WTC11 (cell line): ENCODE measurements at regions not wholly inside any gene's neighbourhood (a gene's known extent, or its start where the extent isn't known, plus 50 kb on each side); places are given as distances from the start of the nearest gene placed in this dataset.

ENCODE experiments used
- ATAC-seq: fragments of 200-7000 bp; cut with Tn5 transposase; 2 replicates; pipeline ENCODE4 v1.10.0; 2021; ENCODE audit warnings: mild to moderate bottlenecking, moderate library complexity
- CTCF ChIA-PET: fragments of 300-600 bp; sonication (Branson Sonifier 250); formaldehyde crosslinking; loops from one replicate; lab custom pipeline; 2021; ENCODE audit warnings: antibody characterized with exemption; lab: Charles Lee
- POLR2A ChIA-PET: fragments of 350-600 bp; sonication (Branson Sonifier 250); formaldehyde crosslinking; loops from one replicate; lab custom pipeline; 2021; ENCODE audit warnings: antibody characterized with exemption; lab: Charles Lee
- DNase-seq: peaks from one replicate; pipeline ENCODE4 v3.0.0; 2021; ENCODE audit warnings: low spot score
- H3K27ac Mint-ChIP-seq: 2 replicates; pipeline ENCODE4 v1.8.0; 2021; ENCODE audit warnings: mixed read lengths
- H3K27me3 Mint-ChIP-seq: 2 replicates; pipeline ENCODE4 v1.8.0; 2021; ENCODE audit warnings: low read depth, mild to moderate bottlenecking, moderate library complexity, mixed read lengths
- H3K36me3 Mint-ChIP-seq: 2 replicates; pipeline ENCODE4 v1.8.0; 2021; ENCODE audit warnings: mixed read lengths
- H3K4me1 Mint-ChIP-seq: 2 replicates; pipeline ENCODE4 v1.8.0; 2022; ENCODE audit warnings: mixed read lengths
- H3K4me3 Mint-ChIP-seq: 2 replicates; pipeline ENCODE4 v1.8.0; 2021; ENCODE audit warnings: mild to moderate bottlenecking, moderate library complexity, mixed read lengths
- H3K9me3 Mint-ChIP-seq: 2 replicates; pipeline ENCODE4 v1.8.0; 2021; ENCODE audit warnings: mixed read lengths
- ATF1 ChIP-seq: sonication (generic); formaldehyde crosslinking; IDR thresholded peaks from 2 replicates; pipeline ENCODE4 v1.8.1; 2023; ENCODE audit warnings: mild to moderate bottlenecking, moderate library complexity, missing genetic modification reagents
- CREB1 ChIP-seq: sonication (generic); formaldehyde crosslinking; IDR thresholded peaks from 2 replicates; pipeline ENCODE4 v1.8.0; 2023; ENCODE audit warnings: mild to moderate bottlenecking, missing genetic modification reagents
- CREM ChIP-seq: sonication (generic); formaldehyde crosslinking; IDR thresholded peaks from 2 replicates; pipeline ENCODE4 v1.8.1; 2022; ENCODE audit warnings: mild to moderate bottlenecking, missing genetic modification reagents, moderate library complexity
- FOXP1 ChIP-seq: sonication (generic); formaldehyde crosslinking; IDR thresholded peaks from 2 replicates; pipeline ENCODE4 v1.8.0; 2022; ENCODE audit warnings: missing genetic modification reagents, mild to moderate bottlenecking, moderate library complexity, borderline replicate concordance
- IRF2 ChIP-seq: sonication (generic); formaldehyde crosslinking; IDR thresholded peaks from 2 replicates; pipeline ENCODE4 v1.8.0; 2022; ENCODE audit warnings: low read depth, missing genetic modification reagents, borderline replicate concordance
- MYBL2 ChIP-seq: sonication (generic); formaldehyde crosslinking; IDR thresholded peaks from 2 replicates; pipeline ENCODE4 v1.8.1; 2023; ENCODE audit warnings: mild to moderate bottlenecking, moderate library complexity, missing genetic modification reagents
- NFATC4 ChIP-seq: fragments of 250-450 bp; sonication (Bioruptor Pico); IDR thresholded peaks from 2 replicates; pipeline ENCODE4 v1.9.0; 2021; ENCODE audit warnings: mild to moderate bottlenecking
- NFE2L1 ChIP-seq: sonication (generic); formaldehyde crosslinking; IDR thresholded peaks from 2 replicates; pipeline ENCODE4 v1.8.1; 2023; ENCODE audit warnings: missing genetic modification reagents
- NFYB ChIP-seq: sonication (generic); formaldehyde crosslinking; conservative IDR thresholded peaks from 2 replicates; pipeline ENCODE4 v1.8.0; 2022; ENCODE audit warnings: low read depth, missing genetic modification reagents
- NR1H2 ChIP-seq: sonication (generic); formaldehyde crosslinking; IDR thresholded peaks from 2 replicates; pipeline ENCODE4 v1.9.0; 2021; ENCODE audit warnings: mild to moderate bottlenecking, moderate library complexity, missing genetic modification reagents
- OVOL2 ChIP-seq: fragments of 250-450 bp; sonication (Bioruptor Pico); IDR thresholded peaks from 2 replicates; pipeline ENCODE4 v1.9.0; 2021; ENCODE audit warnings: mild to moderate bottlenecking, borderline replicate concordance
- PRRX2 ChIP-seq: fragments of 250-450 bp; sonication (Bioruptor Pico); IDR thresholded peaks from 2 replicates; pipeline ENCODE4 v1.8.0; 2021; ENCODE audit warnings: mild to moderate bottlenecking
- TCF7 ChIP-seq: sonication (generic); formaldehyde crosslinking; IDR thresholded peaks from 2 replicates; pipeline ENCODE4 v1.8.0; 2022; ENCODE audit warnings: mild to moderate bottlenecking, low read depth, missing genetic modification reagents, moderate library complexity
- ZNF416 ChIP-seq: fragments of 250-450 bp; sonication (Bioruptor Pico); IDR thresholded peaks from 2 replicates; pipeline ENCODE4 v1.9.0; 2021; ENCODE audit warnings: mild to moderate bottlenecking, inconsistent platforms
- TF ChIP-seq, protein P1 (sequence below): sonication (generic); formaldehyde crosslinking; conservative IDR thresholded peaks from 2 replicates; pipeline ENCODE4 v1.8.1; 2023; ENCODE audit warnings: mild to moderate bottlenecking, low read depth, missing genetic modification reagents, moderate library complexity
- TF ChIP-seq, protein P2 (sequence below): sonication (generic); formaldehyde crosslinking; IDR thresholded peaks from 2 replicates; pipeline ENCODE4 v1.8.0; 2022; ENCODE audit warnings: mild to moderate bottlenecking, missing genetic modification reagents
- TF ChIP-seq, protein P3 (sequence below): fragments of 250-450 bp; sonication (Bioruptor Pico); IDR thresholded peaks from 2 replicates; pipeline ENCODE4 v1.8.0; 2021; ENCODE audit warnings: mild to moderate bottlenecking
- TF ChIP-seq, protein P4 (sequence below): sonication (generic); formaldehyde crosslinking; IDR thresholded peaks from 2 replicates; pipeline ENCODE4 v1.8.1; 2022; ENCODE audit warnings: low read depth, missing genetic modification reagents, borderline replicate concordance
- TF ChIP-seq, protein P5 (sequence below): fragments of 250-450 bp; sonication (Bioruptor Pico); IDR thresholded peaks from 2 replicates; pipeline ENCODE4 v1.9.0; 2021; ENCODE audit warnings: moderate library complexity, mild to moderate bottlenecking, inconsistent platforms, borderline replicate concordance
- TF ChIP-seq, protein P6 (sequence below): sonication (generic); formaldehyde crosslinking; IDR thresholded peaks from 2 replicates; pipeline ENCODE4 v1.8.1; 2022; ENCODE audit warnings: missing genetic modification reagents, borderline replicate concordance
- TF ChIP-seq, protein P7 (sequence below): sonication (generic); formaldehyde crosslinking; IDR thresholded peaks from 2 replicates; pipeline ENCODE4 v1.8.1; 2023; ENCODE audit warnings: mild to moderate bottlenecking, missing genetic modification reagents
- TF ChIP-seq, protein P8 (sequence below): sonication (generic); formaldehyde crosslinking; IDR thresholded peaks from 2 replicates; pipeline ENCODE4 v1.8.1; 2022; ENCODE audit warnings: mild to moderate bottlenecking, moderate library complexity, missing genetic modification reagents

DNA sequence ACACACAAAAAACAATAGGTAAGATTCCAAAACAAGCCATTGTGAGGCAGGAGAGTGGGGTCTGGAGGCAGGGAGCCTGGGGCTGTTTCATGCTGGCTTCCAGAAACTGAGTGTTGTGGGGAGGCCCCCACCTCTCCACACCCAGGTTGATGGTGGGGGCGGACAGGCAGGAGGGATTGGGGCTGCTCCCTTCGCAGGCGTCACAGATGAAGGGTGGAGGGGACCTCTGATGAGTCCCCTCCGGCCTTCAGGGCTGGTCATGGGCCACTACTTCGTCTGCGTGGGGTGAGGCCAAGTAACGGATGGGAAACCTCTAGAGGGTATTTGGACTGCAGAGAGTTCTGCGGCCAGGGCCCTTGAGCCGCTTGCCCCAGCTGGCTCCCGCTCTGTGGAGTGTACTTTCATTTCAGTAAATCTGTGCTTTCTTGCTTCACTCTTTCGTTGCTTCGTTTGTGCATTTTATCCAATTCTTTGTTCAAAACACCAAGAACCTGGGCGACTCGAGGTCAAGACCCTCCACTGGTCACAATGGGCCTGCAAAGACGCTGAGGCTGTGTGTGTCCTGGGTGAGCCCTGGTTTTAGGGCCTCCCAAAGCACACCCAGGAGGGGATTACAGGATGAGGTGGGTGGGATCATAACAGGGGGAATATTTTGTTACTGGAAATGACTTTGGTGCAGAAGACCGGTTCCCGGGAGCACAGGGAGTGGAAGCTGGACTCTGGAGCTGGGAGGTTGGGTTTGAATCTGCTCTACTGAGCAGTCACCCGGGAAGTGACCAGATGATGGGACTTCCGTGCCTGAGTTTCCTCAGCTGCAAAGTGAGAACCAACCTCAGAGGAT, 83.7 kb upstream of the ADRA2C start:
- TF ChIP-seq CREB1 (CRISPR knock-in tag), result no peak
- no peak for TF ChIP-seq TCF7
- TF ChIP-seq, protein P1, sequence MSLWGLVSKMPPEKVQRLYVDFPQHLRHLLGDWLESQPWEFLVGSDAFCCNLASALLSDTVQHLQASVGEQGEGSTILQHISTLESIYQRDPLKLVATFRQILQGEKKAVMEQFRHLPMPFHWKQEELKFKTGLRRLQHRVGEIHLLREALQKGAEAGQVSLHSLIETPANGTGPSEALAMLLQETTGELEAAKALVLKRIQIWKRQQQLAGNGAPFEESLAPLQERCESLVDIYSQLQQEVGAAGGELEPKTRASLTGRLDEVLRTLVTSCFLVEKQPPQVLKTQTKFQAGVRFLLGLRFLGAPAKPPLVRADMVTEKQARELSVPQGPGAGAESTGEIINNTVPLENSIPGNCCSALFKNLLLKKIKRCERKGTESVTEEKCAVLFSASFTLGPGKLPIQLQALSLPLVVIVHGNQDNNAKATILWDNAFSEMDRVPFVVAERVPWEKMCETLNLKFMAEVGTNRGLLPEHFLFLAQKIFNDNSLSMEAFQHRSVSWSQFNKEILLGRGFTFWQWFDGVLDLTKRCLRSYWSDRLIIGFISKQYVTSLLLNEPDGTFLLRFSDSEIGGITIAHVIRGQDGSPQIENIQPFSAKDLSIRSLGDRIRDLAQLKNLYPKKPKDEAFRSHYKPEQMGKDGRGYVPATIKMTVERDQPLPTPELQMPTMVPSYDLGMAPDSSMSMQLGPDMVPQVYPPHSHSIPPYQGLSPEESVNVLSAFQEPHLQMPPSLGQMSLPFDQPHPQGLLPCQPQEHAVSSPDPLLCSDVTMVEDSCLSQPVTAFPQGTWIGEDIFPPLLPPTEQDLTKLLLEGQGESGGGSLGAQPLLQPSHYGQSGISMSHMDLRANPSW (CRISPR knock-in tag), result no peak
- no peak for TF ChIP-seq PRRX2 (CRISPR knock-in tag)
- no peak for TF ChIP-seq NFATC4
- TF ChIP-seq, protein P2, sequence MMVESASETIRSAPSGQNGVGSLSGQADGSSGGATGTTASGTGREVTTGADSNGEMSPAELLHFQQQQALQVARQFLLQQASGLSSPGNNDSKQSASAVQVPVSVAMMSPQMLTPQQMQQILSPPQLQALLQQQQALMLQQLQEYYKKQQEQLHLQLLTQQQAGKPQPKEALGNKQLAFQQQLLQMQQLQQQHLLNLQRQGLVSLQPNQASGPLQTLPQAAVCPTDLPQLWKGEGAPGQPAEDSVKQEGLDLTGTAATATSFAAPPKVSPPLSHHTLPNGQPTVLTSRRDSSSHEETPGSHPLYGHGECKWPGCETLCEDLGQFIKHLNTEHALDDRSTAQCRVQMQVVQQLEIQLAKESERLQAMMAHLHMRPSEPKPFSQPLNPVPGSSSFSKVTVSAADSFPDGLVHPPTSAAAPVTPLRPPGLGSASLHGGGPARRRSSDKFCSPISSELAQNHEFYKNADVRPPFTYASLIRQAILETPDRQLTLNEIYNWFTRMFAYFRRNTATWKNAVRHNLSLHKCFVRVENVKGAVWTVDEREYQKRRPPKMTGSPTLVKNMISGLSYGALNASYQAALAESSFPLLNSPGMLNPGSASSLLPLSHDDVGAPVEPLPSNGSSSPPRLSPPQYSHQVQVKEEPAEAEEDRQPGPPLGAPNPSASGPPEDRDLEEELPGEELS, result no peak
- no peak for TF ChIP-seq MYBL2 (CRISPR knock-in tag)
- TF ChIP-seq, protein P3, sequence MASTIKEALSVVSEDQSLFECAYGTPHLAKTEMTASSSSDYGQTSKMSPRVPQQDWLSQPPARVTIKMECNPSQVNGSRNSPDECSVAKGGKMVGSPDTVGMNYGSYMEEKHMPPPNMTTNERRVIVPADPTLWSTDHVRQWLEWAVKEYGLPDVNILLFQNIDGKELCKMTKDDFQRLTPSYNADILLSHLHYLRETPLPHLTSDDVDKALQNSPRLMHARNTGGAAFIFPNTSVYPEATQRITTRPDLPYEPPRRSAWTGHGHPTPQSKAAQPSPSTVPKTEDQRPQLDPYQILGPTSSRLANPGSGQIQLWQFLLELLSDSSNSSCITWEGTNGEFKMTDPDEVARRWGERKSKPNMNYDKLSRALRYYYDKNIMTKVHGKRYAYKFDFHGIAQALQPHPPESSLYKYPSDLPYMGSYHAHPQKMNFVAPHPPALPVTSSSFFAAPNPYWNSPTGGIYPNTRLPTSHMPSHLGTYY (CRISPR knock-in tag), result no peak
- TF ChIP-seq IRF2 (CRISPR knock-in tag), result no peak
- ChIA-PET CTCF (interaction anchor here (0.7 kb wide), 2 partner anchors 83 to 118 kb away, joined by 3 read pairs; no protein-coding TSS in a partner anchor), POLR2A (interaction anchor here (0.7 kb wide), 1 partner anchor 171 kb away, joined by 3 read pairs; no protein-coding TSS in a partner anchor)
- DNase-seq (peak; percentile 5), ATAC-seq (no peak)
- H3K9me3 Mint-ChIP-seq, result no peaks in the 10 kb centered on the region
- H3K36me3 Mint-ChIP-seq, result no peaks in the 10 kb centered on the region
- no peak overlapping the region for H3K27ac Mint-ChIP-seq
- H3K27me3 Mint-ChIP-seq, result no peaks in the 10 kb centered on the region; the same call in 1 of the 2 replicates
- no peak overlapping the region for H3K4me3 Mint-ChIP-seq
- H3K4me1 Mint-ChIP-seq, result no peaks in the 10 kb centered on the region

DNA sequence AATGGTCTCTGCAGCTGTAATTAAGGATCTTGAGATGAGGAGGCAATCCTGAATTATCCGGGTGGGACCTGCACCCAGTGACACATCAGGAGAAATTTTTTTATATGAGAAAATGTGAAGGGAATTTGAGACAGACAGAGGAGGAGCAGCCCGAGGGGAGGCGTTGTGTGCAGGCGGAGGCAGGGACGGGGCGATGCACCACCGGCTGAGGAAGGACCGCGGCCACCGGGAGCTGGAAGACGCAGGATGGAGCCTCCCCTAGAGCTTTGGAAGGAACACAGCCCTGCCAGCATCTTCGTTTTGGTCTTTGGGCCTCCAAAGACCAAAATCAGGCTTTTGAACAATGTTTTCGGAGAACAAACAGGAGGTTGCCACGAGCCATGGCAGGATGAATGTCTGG, 85.0 kb upstream of the ADRA2C start:
- ATAC-seq (no peak), DNase-seq (no peak)
- no peaks in the 10 kb centered on the region for H3K4me1 Mint-ChIP-seq
- no peak overlapping the region for H3K27ac Mint-ChIP-seq
- H3K4me3 Mint-ChIP-seq, result no peak overlapping the region
- H3K36me3 Mint-ChIP-seq, result no peaks in the 10 kb centered on the region
- H3K9me3 Mint-ChIP-seq, result no peaks in the 10 kb centered on the region
- H3K27me3 Mint-ChIP-seq, result no peaks in the 10 kb centered on the region; the same call in 1 of the 2 replicates
- ChIA-PET CTCF (interaction anchor here (0.8 kb wide), 1 partner anchor 67 kb away, joined by 3 read pairs; no protein-coding TSS in a partner anchor), POLR2A (no interaction called here)
- TF ChIP-seq ZNF416 (CRISPR knock-in tag) (no peak), NFYB (CRISPR knock-in tag) (no peak), OVOL2 (CRISPR knock-in tag) (no peak), ATF1 (no peak), NR1H2 (CRISPR knock-in tag) (no peak), CREM (CRISPR knock-in tag) (no peak), NFE2L1 (CRISPR knock-in tag) (no peak), FOXP1 (CRISPR knock-in tag) (no peak)
- TF ChIP-seq, protein P4, sequence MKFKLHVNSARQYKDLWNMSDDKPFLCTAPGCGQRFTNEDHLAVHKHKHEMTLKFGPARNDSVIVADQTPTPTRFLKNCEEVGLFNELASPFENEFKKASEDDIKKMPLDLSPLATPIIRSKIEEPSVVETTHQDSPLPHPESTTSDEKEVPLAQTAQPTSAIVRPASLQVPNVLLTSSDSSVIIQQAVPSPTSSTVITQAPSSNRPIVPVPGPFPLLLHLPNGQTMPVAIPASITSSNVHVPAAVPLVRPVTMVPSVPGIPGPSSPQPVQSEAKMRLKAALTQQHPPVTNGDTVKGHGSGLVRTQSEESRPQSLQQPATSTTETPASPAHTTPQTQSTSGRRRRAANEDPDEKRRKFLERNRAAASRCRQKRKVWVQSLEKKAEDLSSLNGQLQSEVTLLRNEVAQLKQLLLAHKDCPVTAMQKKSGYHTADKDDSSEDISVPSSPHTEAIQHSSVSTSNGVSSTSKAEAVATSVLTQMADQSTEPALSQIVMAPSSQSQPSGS (CRISPR knock-in tag), result no peak
- TF ChIP-seq, protein P5, sequence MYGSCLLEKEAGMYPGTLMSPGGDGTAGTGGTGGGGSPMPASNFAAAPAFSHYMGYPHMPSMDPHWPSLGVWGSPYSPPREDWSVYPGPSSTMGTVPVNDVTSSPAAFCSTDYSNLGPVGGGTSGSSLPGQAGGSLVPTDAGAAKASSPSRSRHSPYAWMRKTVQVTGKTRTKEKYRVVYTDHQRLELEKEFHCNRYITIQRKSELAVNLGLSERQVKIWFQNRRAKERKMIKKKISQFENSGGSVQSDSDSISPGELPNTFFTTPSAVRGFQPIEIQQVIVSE, result no peak
- TF ChIP-seq, protein P6, sequence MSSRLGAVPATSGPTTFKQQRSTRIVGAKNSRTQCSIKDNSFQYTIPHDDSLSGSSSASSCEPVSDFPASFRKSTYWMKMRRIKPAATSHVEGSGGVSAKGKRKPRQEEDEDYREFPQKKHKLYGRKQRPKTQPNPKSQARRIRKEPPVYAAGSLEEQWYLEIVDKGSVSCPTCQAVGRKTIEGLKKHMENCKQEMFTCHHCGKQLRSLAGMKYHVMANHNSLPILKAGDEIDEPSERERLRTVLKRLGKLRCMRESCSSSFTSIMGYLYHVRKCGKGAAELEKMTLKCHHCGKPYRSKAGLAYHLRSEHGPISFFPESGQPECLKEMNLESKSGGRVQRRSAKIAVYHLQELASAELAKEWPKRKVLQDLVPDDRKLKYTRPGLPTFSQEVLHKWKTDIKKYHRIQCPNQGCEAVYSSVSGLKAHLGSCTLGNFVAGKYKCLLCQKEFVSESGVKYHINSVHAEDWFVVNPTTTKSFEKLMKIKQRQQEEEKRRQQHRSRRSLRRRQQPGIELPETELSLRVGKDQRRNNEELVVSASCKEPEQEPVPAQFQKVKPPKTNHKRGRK, result no peak
- TF ChIP-seq, protein P7, sequence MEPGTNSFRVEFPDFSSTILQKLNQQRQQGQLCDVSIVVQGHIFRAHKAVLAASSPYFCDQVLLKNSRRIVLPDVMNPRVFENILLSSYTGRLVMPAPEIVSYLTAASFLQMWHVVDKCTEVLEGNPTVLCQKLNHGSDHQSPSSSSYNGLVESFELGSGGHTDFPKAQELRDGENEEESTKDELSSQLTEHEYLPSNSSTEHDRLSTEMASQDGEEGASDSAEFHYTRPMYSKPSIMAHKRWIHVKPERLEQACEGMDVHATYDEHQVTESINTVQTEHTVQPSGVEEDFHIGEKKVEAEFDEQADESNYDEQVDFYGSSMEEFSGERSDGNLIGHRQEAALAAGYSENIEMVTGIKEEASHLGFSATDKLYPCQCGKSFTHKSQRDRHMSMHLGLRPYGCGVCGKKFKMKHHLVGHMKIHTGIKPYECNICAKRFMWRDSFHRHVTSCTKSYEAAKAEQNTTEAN (CRISPR knock-in tag), result no peak
- TF ChIP-seq, protein P8, sequence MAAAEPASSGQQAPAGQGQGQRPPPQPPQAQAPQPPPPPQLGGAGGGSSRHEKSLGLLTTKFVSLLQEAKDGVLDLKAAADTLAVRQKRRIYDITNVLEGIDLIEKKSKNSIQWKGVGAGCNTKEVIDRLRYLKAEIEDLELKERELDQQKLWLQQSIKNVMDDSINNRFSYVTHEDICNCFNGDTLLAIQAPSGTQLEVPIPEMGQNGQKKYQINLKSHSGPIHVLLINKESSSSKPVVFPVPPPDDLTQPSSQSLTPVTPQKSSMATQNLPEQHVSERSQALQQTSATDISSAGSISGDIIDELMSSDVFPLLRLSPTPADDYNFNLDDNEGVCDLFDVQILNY (CRISPR knock-in tag), result no peak
